ENCODE measurements at regions not wholly inside any gene's neighbourhood (a gene's known extent, or its start where the extent isn't known, plus 50 kb on each side); places are given as distances from the start of the nearest gene placed in this dataset.

- DNase-seq (ENCODE audit: low read depth, low spot score) (no peak), ATAC-seq (no peak)
- Histone ChIP-seq H3K4me3 (ENCODE audit: low read depth in 2 of 2, low read length in 2 of 2) (no peak overlapping the region), H3K4me1 (ENCODE audit: control insufficient read depth, insufficient read depth, low read length) (peaks cover 4% of the 10 kb centered on the region; the same call in 1 of the 2 replicates), H3K9me3 (ENCODE audit: control insufficient read depth, insufficient read depth, low read depth, low read length) (no peaks in the 10 kb centered on the region), H3K36me3 (ENCODE audit: control insufficient read depth, insufficient read depth, low read length) (no peaks in the 10 kb centered on the region), H3K27me3 (ENCODE audit: control insufficient read depth, insufficient read depth, low read length) (no peaks in the 10 kb centered on the region), H3K27ac (ENCODE audit: low read length) (no peak overlapping the region)
- in situ Hi-C loops (cut with HindIII; ENCODE audit: low pct_unique_long_range_greater_than_20kb, low sequenced_read_pairs) = no loop called here
- BruUV-seq (replicated peaks) = no TSS peak
- TF ChIP-seq CTCF (IDR thresholded peaks at IDR 0.05) = no peak
- TF ChIP-seq REST (IDR thresholded peaks at IDR 0.05; ENCODE audit: insufficient read depth in 1 of 2, low read depth in 2 of 2, low read length in 1 of 2) = no peak
- TF ChIP-seq TCF7L2 (IDR thresholded peaks at IDR 0.05; ENCODE audit: low read depth, low read length) = no peak
- TF ChIP-seq SIN3A (IDR thresholded peaks at IDR 0.05; ENCODE audit: borderline replicate concordance, insufficient read depth, low read depth, low read length) = no peak
- no peak for TF ChIP-seq POLR2AphosphoS5 (IDR thresholded peaks at IDR 0.05; ENCODE audit: low read depth, low read length)
- intact Hi-C loops (cut with micrococcal nuclease; ENCODE audit: unreplicated experiment) = no loop called here
- POLR2A ChIA-PET = no interaction called here
- CTCF ChIA-PET = no interaction called here
Observed at GRCh38 chr16:85435700-85436099, 177.4 kb upstream of the GSE1 start.

- Histone ChIP-seq H3K27me3 (ENCODE audit: control insufficient read depth, insufficient read depth, low read length) (no peaks in the 10 kb centered on the region), H3K4me3 (ENCODE audit: low read depth in 2 of 2, low read length in 2 of 2) (no peak overlapping the region), H3K27ac (ENCODE audit: low read length) (no peak overlapping the region), H3K36me3 (ENCODE audit: control insufficient read depth, insufficient read depth, low read length) (no peaks in the 10 kb centered on the region), H3K4me1 (ENCODE audit: control insufficient read depth, insufficient read depth, low read length) (peaks cover 4% of the 10 kb centered on the region; the same call in 1 of the 2 replicates), H3K9me3 (ENCODE audit: control insufficient read depth, insufficient read depth, low read depth, low read length) (no peaks in the 10 kb centered on the region)
- no peak for DNase-seq (ENCODE audit: low read depth, low spot score)
- ATAC-seq = peak; percentile 45; the same call in 1 of the 2 replicates
- in situ Hi-C loops (cut with HindIII; ENCODE audit: low pct_unique_long_range_greater_than_20kb, low sequenced_read_pairs) = no loop called here
- TF ChIP-seq REST (IDR thresholded peaks at IDR 0.05; ENCODE audit: insufficient read depth in 1 of 2, low read depth in 2 of 2, low read length in 1 of 2) = no peak
- TF ChIP-seq SIN3A (IDR thresholded peaks at IDR 0.05; ENCODE audit: borderline replicate concordance, insufficient read depth, low read depth, low read length) = no peak
- TF ChIP-seq TCF7L2 (IDR thresholded peaks at IDR 0.05; ENCODE audit: low read depth, low read length) = no peak
- TF ChIP-seq CTCF (IDR thresholded peaks at IDR 0.05) = no peak
- no peak for TF ChIP-seq POLR2AphosphoS5 (IDR thresholded peaks at IDR 0.05; ENCODE audit: low read depth, low read length)
- CTCF ChIA-PET = interaction anchor here (0.6 kb wide), 1 partner anchor 134 kb away, joined by 4 read pairs; no protein-coding TSS in a partner anchor
- BruUV-seq (replicated peaks) = no TSS peak
- intact Hi-C loops (cut with micrococcal nuclease; ENCODE audit: unreplicated experiment) = no loop called here
- POLR2A ChIA-PET = no interaction called here
Observed at GRCh38 chr16:85436207-85436606, 176.9 kb upstream of the GSE1 start.
